Medulla oblongata (tissue), 1 donor: ENCODE measurements at regions not wholly inside any gene's neighbourhood (a gene's known extent, or its start where the extent isn't known, plus 50 kb on each side); places are given as distances from the start of the nearest gene placed in this dataset.

Experiments used
- DNase-seq: peaks from one replicate; pipeline ENCODE4 v3.0.0-alpha.2; 2015; ENCODE audit errors: extremely low spot score

DNA sequence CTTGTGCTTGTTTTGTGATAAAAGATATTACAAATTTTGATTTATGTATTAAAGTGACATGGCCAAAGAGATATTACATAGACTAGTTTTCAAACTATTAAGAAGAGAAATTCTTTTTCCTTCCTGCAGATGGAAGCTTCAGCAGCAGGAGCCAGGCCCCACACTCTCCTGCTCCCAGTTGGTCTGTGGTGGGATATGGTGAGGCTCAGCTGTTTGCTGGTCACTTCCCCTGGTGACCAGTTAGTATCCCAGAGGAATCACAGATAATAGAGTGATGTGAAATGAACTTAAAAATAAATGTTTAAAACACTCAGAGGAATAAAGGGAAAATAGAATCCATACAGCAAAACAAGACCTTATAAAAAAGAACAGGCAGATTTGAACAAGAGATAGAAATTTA lies 154.7 kb downstream of the KTN1 start:
- no peak for DNase-seq

GRCh38 chr14:55739967-55740648 lies 160.1 kb downstream of the KTN1 start:
- DNase-seq, result peak; percentile 16

DNA sequence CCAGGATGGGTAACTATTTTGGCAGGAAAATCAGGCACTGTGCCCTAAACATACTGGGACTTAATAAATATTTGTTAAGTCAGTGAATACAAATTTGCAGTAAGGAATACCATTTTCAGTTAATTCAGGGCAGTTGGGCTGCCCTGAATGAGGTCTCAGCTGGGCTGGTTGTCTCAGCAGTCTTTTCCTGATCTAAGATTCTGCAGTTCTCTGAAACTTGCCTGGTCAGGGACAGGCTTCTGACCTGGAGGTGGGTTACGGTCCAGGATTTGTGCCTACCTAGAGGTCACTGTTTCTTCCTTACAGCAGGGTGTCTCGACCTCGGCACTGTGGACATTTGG lies 160.6 kb downstream of the KTN1 start:
- DNase-seq, result no peak

- no peak for DNase-seq
Observed at GRCh38 chr14:55741240-55741639, 161.2 kb downstream of the KTN1 start.

GRCh38 chr14:55743551-55743950 lies 163.5 kb downstream of the KTN1 start:
- no peak for DNase-seq

GRCh38 chr14:55744321-55744720 lies 164.3 kb downstream of the KTN1 start:
- no peak for DNase-seq

- DNase-seq, result no peak
Observed at GRCh38 chr14:55745906-55746305, 165.9 kb downstream of the KTN1 start.

- no peak for DNase-seq
Observed at GRCh38 chr14:55746558-55746957, 166.6 kb downstream of the KTN1 start.

DNA sequence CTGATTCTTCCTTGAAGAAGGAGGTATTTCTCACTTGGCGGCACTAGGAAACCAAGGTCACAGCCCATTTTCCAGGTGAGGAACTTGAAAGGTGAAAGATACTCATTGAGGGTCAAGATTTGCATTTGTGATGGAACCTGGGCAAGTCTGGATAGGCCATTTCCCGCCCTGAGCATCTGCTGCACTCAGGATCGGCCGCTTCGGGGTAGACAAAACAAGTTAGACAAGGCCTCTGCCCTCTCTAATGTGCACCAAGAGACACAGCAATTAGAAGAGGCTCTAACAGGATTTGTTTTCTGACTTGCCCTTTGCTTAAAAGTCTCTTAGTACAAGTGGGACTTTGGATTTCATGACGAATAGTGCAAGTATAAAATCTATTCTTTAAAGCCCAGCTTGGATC lies 167.2 kb downstream of the KTN1 start:
- DNase-seq, result no peak

GRCh38 chr14:55749201-55749812 lies 169.3 kb downstream of the KTN1 start:
- DNase-seq, result no peak

DNA sequence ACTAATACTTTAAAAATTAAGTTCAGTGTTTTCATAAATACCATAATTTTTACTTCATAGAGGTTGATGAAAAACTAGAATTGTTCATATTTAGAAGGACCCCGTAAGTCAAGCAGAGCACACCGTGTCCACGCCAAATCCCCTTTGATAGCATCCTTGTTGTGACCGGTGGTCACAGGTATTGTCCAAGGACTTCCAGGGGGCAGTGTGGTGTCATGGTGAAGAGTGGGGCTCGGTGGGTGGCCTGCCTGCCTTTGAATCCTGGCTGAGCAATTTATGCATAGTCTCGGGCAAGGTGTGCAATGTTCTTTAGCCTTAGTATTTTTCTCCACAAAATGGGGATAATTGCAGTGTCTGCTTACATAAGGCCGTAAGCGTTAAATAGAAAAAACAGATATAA lies 169.9 kb downstream of the KTN1 start:
- DNase-seq, result no peak

GRCh38 chr14:55752580-55753390 lies 172.8 kb downstream of the KTN1 start:
- DNase-seq, result no peak

DNA sequence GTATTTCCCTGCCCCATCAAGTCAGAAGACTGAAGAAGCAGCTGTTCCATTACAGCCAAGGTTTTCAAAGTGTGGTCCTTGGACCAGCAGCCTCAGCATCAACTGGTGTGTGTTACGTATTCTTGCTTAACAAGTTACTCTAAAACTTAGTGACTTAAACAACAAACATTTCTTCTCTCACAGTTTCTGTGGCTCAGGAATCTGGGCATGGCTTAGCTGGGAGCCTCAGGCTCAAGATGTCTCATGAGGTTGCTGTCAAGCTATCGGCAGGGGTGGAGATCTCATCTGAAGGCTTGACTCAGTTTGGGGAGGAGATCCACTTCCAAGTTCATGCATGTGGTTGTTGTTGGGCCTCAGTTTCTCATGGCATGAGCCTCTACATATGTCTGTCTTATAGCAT lies 174.5 kb downstream of the KTN1 start:
- DNase-seq, result no peak

GRCh38 chr14:55754871-55755270 lies 174.9 kb downstream of the KTN1 start:
- DNase-seq, result no peak

DNA sequence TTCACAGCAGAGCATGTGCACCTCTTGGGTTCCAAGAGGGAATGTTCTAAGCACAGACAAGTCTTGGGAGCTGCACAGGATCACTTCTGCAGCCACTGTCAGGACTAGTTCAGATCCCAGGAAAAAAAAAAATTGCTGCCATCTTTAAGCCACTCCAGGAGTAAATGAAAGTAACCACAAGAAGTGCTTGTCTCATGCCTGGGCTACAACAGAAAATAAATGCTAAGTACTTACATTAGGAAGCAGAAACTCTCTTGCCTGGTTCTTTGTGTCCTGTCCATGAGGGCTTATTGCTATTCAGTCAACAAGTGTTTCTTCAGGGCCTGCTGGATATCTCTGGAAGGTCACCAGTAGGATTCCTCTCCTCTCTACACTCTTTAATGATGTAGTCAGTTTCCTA lies 176.1 kb downstream of the KTN1 start:
- no peak for DNase-seq

- no peak for DNase-seq
Observed at GRCh38 chr14:55756557-55756956, 176.6 kb downstream of the KTN1 start.

DNA sequence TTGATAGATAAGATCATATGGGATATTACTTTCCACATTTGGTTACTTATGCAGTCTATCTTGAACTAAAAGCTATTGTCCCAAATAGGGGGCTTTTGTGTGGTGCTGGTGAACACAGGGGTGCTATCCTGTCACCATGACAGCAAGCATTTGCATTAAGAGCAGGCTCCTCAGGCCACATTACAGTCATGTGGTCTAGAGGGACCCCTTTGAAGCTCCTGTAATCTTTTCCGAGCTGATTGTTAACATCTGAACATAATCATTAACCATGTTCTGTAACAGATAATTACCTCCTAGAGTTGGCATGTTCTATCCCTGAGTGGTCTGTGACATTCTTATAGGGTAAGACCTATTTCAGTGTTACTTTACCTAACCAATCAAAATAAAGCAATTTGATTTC lies 178.8 kb downstream of the KTN1 start:
- DNase-seq, result no peak

- no peak for DNase-seq
Observed at GRCh38 chr14:55760789-55761566, 181.0 kb downstream of the KTN1 start.

DNA sequence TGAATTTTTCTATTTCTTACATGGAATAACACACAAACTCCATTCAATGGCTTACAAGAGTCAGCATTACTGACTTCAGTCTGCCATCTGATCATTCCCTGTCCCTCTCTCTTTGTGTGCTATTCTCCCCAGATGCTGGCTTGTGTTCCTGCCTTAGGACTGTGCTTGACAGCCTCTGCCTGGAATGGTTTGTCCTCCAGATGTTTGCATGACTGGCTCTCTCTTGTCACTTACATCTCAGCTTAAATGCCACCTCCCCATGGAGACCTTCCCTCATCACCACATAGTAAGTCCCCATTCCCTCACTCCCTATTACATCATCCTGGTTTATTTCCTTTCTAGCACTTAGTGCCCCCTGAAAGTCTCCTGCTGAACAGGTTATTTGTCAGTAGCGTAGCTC lies 181.6 kb downstream of the KTN1 start:
- DNase-seq, result no peak

DNA sequence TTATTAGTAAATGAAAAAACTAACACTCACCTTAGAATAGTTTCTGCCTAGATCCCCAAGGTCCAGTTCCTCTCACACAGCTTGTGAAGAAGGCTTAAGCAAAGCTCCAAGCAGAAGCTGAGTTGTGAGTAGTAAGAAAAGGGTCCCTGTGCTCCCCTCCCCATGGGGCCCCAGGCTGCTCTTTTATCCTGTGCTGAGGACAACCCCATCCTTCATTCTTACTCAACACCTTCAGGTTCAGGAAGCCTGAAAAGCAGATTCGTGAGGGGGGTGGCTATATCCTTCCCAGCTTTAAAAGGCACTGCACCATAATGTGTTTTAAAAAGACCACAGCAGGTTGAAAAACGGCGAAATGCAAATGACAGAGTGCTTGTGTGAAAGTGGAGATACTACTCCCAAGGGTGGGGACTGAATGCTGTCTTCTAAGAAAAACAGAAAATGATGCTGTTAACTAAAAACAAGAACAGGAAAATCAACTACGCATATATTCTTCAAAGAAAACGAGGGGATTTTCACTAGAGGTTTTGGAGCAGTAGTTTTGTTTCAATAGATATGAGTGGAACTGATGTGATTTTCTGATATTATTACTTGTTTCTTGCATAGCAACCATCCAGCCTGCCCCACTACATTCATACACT lies 182.7 kb downstream of the KTN1 start:
- DNase-seq, result no peak

- no peak for DNase-seq
Observed at GRCh38 chr14:55764784-55765183, 184.8 kb downstream of the KTN1 start.

- DNase-seq, result no peak
Observed at GRCh38 chr14:55766071-55766470, 186.1 kb downstream of the KTN1 start.
